ENCODE measurements at regions not wholly inside any gene's neighbourhood (a gene's known extent, or its start where the extent isn't known, plus 50 kb on each side); places are given as distances from the start of the nearest gene placed in this dataset.

- TF ChIP-seq EZH2 (IDR thresholded peaks at IDR 0.05; ENCODE audit: low read depth, unreplicated experiment) (no peak), POLR2AphosphoS5 (IDR thresholded peaks at IDR 0.05; ENCODE audit: low read depth) (no peak), CREB1 (CRISPR knock-in tag; IDR thresholded peaks at IDR 0.05; ENCODE audit: low read depth) (no peak), EZH2phosphoT487 (IDR thresholded peaks at IDR 0.05; ENCODE audit: unreplicated experiment) (no peak)
- TF ChIP-seq, protein P1, sequence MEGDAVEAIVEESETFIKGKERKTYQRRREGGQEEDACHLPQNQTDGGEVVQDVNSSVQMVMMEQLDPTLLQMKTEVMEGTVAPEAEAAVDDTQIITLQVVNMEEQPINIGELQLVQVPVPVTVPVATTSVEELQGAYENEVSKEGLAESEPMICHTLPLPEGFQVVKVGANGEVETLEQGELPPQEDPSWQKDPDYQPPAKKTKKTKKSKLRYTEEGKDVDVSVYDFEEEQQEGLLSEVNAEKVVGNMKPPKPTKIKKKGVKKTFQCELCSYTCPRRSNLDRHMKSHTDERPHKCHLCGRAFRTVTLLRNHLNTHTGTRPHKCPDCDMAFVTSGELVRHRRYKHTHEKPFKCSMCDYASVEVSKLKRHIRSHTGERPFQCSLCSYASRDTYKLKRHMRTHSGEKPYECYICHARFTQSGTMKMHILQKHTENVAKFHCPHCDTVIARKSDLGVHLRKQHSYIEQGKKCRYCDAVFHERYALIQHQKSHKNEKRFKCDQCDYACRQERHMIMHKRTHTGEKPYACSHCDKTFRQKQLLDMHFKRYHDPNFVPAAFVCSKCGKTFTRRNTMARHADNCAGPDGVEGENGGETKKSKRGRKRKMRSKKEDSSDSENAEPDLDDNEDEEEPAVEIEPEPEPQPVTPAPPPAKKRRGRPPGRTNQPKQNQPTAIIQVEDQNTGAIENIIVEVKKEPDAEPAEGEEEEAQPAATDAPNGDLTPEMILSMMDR (conservative IDR thresholded peaks at IDR 0.05; ENCODE audit: low read depth in 2 of 2) = no peak
These were observed 78.4 kb upstream of the JAG1 start for GRCh38 chr20:10752206-10752605.

Data from GM23338 (cell line).